NCI-H2227 (cell line): ENCODE measurements at regions not wholly inside any gene's neighbourhood (a gene's known extent, or its start where the extent isn't known, plus 50 kb on each side); places are given as distances from the start of the nearest gene placed in this dataset.
A peak's percentile ranks its signal among the peaks of the same experiment; 100 is the strongest.
"Not testable (repeated sequence)": the region's sequence is repeated elsewhere in the genome, so short reads cannot be mapped to it uniquely, and the experiment has no call there.

Experiments used
- DNase-seq: peaks from one replicate; lab custom pipeline; 2025; ENCODE audit not compliant: unreplicated experiment; lab: John Stamatoyannopoulos, UW

GRCh38 chr11:70586261-70587074 lies 188.1 kb downstream of the CTTN start:
- no peak for DNase-seq

DNA sequence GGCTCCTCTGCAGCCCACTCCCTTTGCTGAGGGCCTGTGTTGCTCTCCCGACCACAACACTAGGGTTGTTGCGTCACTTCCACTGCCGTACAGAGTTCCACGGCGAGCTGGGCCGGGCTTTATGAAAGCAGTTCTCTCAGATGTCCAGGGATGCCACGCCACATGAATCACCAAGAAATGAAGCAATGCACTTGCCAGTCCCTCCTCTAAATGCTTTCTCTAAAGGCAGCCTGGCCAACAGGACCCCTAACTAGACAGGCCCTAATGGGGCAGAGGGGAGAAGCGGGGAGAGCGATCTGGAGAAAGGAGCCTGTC lies 188.7 kb downstream of the CTTN start:
- no peak for DNase-seq

GRCh38 chr11:70590356-70590991 lies 192.1 kb downstream of the CTTN start:
- DNase-seq = no peak

- DNase-seq = no peak
Measured at GRCh38 chr11:70592641-70593165, 194.4 kb downstream of the CTTN start.

DNA sequence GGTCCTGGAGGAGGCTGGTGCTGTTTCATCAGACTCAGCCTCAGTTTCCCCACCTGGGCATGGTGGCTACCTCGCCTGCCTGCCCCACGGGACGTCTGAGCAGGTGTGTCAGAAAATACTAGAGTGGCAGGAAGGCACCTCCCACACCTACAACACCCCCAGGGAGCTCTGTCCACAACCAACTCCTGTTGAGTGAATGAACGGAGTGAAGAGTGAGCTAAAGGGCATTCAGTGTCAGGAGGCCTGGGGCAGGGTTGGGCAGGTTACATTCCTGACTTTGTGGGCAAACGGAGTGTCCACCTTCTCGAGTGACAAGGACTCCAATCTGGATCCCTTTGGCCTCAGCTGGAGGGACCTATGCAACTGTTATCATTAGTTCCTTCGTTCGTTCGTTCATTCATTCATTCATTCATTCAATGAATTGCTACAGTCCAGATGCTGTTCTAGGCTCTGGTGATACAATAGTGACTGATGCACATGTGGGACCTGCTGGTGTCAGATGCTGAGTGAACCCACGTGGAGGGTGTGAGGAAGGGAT lies 195.2 kb downstream of the CTTN start:
- DNase-seq = no peak

DNA sequence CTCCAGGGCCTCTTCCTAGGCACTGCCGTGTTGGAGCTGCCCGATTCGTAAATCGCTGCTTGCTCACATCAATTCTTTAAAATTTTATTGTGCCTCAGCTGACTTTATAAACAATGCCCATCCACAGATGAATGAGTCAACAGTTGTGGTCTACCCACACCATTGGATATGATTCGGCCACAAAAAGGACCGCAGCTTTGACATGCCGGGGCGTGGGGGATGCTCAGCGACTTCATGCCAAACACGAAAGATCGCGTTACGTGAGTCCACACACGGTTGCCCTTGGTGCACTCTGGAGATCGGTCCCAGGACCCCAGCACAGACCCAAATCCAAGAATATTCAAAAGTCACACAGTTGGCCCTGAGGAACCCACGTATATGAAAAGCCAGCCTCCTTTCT lies 195.7 kb downstream of the CTTN start:
- DNase-seq = no peak

GRCh38 chr11:70594606-70595005 lies 196.3 kb downstream of the CTTN start:
- no peak for DNase-seq

DNA sequence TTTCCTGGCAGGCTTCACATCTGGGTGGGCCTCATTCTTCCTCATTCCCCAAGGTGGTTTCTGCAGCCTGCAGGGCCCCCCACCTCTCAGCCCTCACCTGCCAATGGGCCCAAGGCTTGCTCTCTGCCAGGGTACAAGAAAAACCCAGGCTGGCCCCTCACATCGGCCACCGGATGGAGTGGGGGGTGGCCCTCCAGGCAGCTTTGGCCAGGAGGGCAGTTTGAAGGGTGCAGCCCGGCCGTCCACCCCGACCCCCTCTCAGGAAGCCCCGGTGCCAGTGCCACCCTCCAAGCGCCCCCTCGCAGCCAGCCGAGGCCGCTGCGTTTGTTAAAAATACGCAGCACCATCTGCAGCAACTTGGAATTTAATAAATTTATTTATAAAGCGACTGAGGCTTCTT lies 196.7 kb downstream of the CTTN start:
- DNase-seq = no peak

- no peak for DNase-seq
Measured at GRCh38 chr11:70595452-70595851, 197.1 kb downstream of the CTTN start.

DNA sequence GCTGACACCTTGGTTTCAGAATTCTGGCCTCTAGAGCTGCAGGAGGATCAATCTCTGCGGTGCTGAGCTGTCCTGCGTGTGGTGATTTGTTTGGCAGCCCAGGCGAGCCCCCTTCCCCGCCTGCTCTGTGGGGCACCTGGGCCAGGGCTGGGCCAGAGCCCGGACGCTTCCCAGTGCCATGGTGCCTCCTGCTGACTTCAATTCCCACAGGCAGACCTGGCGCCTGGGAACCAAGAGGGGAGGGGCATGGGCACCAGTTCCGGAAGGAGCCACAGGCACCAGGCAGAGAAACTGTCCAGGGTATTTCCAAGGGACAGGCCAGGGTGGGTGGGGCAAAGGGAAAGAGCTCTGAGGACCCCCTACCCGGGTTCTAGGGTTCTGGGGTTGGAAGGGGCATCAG lies 197.8 kb downstream of the CTTN start:
- DNase-seq = no peak

DNA sequence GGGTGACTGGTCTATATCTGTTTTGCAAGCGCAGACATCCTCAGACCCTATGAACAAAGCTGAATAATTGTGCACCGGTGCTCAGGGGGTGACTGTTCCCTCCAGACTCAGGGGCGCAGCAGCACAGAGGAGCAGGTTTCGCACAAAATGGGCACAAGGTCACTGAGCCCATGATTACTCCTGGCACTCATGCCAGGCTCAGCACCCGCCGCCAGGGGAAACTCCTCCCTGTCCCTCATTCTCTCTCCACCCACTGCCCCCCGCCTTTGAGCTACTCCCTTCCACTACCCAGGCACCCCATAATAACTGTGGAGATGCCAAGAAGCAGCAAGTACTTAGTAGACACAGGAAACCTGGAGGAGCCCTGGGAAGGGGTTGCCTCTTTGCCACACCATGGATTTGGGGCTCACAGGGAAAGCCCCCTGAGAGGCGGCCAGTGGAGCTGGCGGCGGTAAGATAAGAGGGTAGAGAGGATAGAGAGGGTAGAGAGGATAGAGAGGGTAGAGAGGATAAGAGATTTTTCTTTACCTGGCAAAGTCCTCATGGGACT lies 198.8 kb downstream of the CTTN start:
- no peak for DNase-seq

DNA sequence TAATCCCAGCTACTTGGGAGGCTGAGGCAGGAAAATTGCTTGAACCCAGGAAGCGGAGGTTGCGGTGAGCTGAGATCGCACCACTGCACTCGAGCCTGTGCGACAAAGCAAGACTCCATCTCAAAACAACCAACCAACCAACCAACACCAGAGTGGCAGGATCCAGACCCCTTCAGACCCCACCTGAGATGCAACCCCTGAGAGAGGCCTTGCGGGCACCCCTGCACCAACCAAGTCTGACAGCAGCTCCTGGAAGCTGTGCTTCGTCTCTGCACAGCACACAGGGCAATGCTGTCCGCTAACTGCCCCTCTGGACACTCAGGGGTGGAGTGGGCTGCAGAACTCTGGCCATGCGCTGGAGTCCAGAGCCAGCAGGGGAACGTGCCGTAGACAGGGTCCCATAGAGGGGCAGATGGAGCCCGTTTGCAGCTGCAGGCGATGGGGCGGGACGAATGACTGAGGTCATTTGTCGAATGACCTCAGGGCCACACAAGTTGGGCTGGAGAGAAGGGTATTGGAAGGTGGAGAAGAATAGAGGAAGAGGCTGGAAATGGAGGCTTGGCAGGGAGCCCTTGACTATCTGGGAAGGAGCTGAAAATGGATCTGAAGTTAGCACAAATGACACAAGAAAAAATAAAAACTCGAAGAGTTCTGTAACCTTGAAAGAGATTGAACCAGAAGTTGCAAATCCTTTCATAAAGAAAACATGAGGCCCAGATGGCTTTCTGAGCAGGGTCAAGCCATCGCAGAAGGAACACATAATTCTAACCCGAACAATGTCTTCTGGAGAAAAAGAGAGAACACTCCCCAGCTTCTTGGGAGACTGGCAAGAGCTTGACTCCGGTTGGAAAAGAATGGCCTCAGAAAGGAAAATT lies 199.7 kb downstream of the CTTN start:
- no peak for DNase-seq

GRCh38 chr11:70600911-70601415 lies 202.6 kb downstream of the CTTN start:
- not testable (repeated sequence) for DNase-seq

DNA sequence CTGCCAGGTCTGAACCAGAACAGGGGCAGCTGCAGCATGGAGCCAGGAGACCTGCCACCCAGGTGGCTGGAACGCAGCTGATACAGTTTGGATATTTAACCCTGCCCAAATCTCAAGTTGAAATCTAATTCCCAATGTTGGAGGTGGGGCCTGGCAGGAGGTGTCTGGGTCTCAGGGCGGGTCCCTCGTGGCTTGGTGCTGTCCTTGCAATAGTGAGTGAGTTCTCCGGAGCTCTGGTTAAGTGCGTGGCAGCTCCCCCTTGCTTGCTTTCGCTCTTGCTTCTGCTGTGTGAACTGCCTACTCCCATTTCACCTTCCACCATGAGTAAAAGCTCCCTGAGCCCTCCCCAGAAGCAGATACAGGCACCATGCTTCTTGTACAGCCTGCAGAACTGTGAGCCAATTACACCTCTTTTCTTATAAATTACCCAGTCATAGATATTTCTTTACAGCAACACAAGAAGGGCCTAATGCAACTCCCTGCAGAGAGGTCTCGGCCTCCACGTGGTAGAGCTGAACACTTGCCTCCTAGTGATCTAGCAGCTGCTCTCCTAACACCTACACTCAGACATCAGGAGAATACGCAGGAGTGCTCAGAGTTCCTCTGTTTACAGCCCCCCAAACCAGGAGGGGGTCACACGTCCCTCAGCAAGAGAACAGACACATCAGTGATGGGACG lies 203.7 kb downstream of the CTTN start:
- DNase-seq = peak; percentile 66

- no peak for DNase-seq
Measured at GRCh38 chr11:70603114-70603755, 204.9 kb downstream of the CTTN start.

GRCh38 chr11:70603756-70604211 lies 205.5 kb downstream of the CTTN start:
- peak; percentile 40 for DNase-seq

GRCh38 chr11:70604221-70604620 lies 205.9 kb downstream of the CTTN start:
- DNase-seq = no peak

GRCh38 chr11:70604630-70605467 lies 206.5 kb downstream of the CTTN start:
- no peak for DNase-seq

DNA sequence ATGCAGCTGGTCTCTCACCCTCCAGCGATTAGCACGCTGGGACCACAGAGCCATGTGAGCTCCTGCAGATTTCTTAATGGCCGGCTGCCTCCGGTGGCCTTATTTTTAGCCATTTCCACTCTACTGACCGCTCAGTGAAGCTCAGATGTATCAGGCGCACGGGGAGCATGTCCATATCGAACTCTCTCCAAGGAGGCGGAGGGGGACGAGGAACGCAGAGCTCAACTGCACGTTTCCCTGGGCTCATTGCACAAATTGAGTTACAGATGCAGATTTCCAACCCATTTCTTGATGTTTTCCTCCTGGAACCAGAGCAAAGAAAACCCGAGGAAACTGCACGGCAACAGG lies 207.1 kb downstream of the CTTN start:
- no peak for DNase-seq
